A673 (cell line): ENCODE measurements at regions not wholly inside any gene's neighbourhood (a gene's known extent, or its start where the extent isn't known, plus 50 kb on each side); places are given as distances from the start of the nearest gene placed in this dataset.

ENCODE experiments used
- CTCF ChIP-seq: fragments of 300-800, 200-600 bp; sonication (generic); conservative IDR thresholded peaks from 2 replicates; pipeline ENCODE4 v1.5.1; 2017; ENCODE audit warnings: low read depth, mild to moderate bottlenecking, antibody characterized with exemption, low read length, moderate library complexity, mixed read lengths
- EZH2 ChIP-seq: fragments of 200-600 bp; sonication (generic); IDR thresholded peaks from 2 replicates; pipeline ENCODE4 v1.6.1; 2017; ENCODE audit warnings: borderline replicate concordance, low read depth, mild to moderate bottlenecking, mixed read lengths, antibody characterized with exemption, low read length; ENCODE audit not compliant: poor library complexity, severe bottlenecking

GRCh38 chr1:177567393-177567792 is 396.6 kb downstream of the BRINP2 start:
- TF ChIP-seq CTCF (peak; percentile 47), EZH2 (no peak)
